ENCODE measurements at regions not wholly inside any gene's neighbourhood (a gene's known extent, or its start where the extent isn't known, plus 50 kb on each side); places are given as distances from the start of the nearest gene placed in this dataset.

- DNase-seq, result no peak
These were observed 409.6 kb upstream of the ID4 start for GRCh38 chr6:19427548-19427947.

- no peak for DNase-seq
These were observed 404.1 kb upstream of the ID4 start for GRCh38 chr6:19432966-19433498.

DNA sequence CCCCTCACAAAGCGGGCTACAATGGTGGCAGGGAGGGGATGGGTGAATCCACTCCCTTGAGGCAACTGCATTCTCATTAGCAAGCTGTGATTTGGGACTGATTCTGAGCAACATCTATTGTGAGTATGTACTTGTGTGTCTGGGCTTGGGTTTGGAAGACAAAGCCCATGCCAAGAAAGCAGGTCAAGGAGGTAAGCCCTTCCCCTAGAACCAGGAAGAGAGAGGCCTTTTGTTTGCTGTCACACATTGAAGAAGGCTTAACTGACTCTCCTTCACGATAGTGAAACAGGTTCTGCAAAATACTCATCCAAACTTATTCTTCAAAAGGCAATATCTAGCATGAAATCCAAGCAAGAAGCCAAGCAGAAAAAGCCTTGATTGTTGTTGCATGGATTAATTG lies 403.1 kb upstream of the ID4 start:
- no peak for DNase-seq

- DNase-seq, result no peak
These were observed 401.4 kb upstream of the ID4 start for GRCh38 chr6:19435755-19436154.

GRCh38 chr6:19438566-19439353 lies 398.4 kb upstream of the ID4 start:
- no peak for DNase-seq

DNA sequence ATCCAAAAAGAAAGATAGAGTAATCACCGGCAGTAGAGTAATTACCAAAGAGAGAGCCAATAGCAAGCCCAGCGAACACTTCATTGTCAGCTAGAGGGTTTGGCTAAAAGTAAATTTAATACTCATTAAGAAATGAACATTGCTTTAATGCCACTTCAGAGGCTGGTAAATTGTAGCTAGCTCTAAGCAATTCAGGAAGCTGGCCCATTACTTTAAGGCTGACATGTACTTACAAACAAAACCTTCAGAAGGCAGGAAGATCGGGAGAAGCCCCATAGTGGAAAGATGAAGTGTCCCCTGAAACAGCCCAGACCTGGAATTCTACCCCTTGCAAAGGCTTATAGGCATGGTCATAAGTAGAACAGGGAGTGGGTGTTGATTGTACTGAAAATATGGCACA lies 396.6 kb upstream of the ID4 start:
- DNase-seq, result no peak

DNA sequence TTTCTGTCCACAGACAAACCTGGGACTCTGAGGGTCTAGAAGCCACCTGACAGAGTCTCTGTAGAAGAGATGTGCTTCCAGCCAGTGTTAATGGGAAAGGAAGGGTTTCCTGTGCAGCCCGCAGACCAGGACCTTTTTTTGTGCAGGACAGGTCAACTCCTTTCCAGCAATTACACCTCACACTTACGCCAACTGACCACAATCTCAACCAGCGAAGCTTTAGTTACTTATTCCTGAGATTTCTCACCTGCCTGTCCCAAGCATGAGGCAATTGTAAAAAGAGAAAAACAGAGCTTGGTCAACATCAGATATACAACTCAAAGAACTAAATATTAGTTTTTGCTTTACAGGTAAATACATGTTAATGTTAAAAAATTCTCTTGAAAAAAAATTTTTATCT lies 393.8 kb upstream of the ID4 start:
- DNase-seq, result no peak

DNA sequence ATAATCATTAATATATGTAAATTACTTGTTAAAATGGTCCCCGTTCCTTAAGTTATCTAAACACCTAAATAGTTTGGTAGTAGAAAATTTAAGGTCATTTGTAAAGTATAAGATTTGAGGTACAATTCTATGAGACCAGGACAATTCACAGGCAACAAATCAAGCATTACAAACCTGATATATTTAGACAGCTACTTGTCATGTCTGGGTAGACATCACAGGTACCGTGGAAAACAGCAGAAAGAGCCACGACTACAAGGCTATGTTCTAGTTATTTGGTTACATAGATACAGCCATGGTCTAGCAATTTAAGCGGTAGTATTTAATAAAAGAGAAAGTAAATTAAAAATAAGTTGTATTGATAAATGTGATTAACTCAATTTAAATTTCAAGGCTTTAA lies 393.1 kb upstream of the ID4 start:
- DNase-seq, result no peak

- no peak for DNase-seq
These were observed 392.7 kb upstream of the ID4 start for GRCh38 chr6:19444481-19444880.

DNA sequence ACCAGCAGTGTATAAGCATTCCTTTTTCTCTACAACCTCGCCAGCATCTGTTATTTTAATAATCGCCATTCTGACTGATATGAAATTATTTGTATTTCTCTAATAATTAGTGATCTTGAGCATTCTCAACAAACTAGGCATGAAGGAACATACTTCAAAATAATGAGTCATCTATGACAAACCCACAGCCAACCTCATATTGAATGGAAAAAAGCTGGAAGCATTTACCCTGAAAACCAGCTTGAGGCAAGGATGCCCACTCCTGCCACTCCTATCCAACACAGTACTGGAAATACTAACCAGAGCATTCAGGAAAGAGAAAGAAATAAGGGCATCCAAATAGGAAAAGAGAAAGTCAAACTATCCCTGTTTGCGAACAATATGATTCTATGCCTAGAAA lies 390.6 kb upstream of the ID4 start:
- DNase-seq, result no peak

DNA sequence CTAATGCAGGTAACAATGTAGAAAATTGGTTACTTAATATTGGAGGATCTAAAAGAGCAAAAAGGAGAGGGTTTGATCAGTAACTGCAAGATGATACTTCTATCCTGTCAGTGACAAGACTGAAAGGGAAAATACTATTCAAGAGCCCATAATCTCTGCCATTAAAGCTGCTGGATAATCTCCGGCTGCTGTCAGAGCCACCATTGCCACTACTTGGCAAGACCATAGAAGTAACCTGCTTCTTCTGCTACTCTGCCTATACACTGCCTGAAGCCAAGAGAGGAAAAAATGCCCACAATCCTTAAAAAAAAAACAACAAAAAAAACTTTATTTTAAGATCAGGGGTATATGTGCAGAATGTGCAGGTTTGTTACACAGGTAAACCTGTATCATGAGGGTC lies 386.5 kb upstream of the ID4 start:
- DNase-seq, result no peak

DNA sequence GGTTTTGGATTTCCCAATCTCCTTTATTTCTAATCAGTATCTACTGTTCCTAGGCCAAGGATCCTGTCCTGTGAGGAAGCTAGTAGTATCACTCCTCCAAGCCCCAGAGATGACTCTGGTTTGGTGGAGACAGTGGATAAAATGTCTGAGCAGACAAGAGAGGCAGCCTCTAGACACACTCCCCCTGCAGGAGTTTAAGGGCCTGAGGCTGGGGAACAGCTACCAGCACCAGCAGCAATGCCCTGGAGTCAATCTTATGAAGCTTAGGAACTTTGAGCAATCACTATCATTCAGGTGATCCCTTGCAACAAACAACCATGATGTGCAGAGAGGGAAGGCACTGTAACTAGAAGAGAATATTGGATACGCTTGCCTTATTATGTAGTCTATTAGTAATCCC lies 384.7 kb upstream of the ID4 start:
- no peak for DNase-seq

GRCh38 chr6:19454001-19454720 lies 383.0 kb upstream of the ID4 start:
- no peak for DNase-seq

DNA sequence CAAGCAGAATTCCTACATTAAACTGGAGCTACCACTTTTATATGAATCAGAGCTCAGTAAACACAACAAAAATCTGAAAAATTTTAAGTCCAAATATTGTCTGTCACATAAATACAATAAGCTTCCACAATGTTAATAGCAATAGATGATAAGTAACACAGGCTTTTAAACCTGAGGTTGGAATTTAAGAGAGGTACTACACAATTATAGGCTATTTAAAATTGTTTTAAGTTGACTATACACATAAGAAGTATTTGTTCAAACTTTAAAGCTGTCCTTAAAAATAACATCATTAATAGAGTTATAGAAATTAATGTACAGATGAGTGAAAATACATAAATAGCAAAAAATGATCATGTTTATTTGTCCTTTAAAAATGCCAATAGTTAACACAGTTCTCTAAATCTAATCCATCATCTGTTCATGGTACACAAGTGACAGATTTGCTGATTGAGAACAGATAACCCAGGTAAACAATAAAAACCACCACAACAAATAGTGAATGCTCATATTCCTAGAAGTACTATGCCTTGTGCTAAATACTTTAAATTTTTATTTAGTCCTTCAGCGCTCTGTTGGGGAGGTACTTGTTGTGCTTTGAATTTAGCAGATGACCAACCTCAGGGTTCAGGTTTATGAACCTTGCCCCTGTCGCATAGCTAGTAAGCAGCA lies 382.3 kb upstream of the ID4 start:
- DNase-seq, result no peak

- DNase-seq, result no peak
These were observed 373.9 kb upstream of the ID4 start for GRCh38 chr6:19463250-19463649.

- DNase-seq, result no peak
These were observed 373.2 kb upstream of the ID4 start for GRCh38 chr6:19463925-19464324.

DNA sequence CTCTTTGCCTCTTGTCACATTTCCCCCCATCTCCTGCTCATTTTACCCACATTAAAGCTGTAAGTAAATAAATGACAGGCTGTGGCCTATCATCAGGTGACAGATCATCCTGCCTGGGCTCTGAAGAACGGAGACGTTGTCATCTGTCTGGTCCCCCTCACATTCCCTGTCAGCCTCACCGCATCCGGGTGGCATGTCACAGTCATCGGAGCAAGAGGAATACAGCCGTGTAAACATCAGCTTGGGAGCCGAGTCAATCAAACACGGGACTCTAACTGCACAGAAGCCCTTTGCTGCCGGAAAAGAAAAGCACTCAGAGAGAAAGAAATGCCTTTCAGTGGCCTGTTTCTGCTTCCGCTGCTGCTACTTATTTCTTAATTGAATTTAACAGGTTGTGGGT lies 371.9 kb upstream of the ID4 start:
- DNase-seq, result no peak

GRCh38 chr6:19465760-19466159 lies 371.4 kb upstream of the ID4 start:
- DNase-seq, result no peak

DNA sequence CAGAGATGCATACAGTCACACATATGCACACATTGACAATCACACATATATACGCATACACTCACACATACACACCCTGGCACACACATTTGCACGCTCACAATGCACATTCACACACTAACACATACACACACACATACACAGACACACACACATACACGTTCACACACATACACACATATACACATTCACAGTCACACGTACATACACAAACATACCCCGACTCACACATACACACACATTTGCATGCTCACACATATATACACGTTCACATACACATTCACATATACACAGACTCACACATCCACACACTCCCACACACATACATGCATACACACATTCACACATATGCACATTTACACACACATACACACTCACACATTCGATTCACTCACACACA lies 366.8 kb upstream of the ID4 start:
- DNase-seq, result no peak

- DNase-seq, result no peak
These were observed 365.0 kb upstream of the ID4 start for GRCh38 chr6:19472153-19472552.

- peak in 1 of 2 donors; percentile 2 for DNase-seq
These were observed 364.3 kb upstream of the ID4 start for GRCh38 chr6:19472850-19473249.

DNA sequence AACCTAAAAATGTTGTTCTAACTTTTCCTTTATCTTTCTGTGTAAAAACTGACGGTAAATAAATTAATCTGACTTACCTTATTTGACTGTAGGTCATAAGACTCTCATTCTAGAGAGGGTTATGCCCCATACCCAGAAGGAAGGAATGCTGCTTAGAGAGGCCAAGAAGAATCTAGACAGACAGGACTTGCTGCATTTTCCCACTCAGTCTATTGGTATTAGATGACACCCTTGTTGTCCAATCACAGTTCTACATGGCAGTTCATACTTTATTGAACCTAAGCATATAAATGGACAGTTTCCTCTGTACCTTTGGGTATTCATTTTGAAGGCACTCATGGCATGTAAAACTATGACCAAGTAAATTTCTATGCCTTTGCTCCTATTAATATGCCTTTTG lies 359.6 kb upstream of the ID4 start:
- no peak for DNase-seq

GRCh38 chr6:19478273-19478672 lies 358.9 kb upstream of the ID4 start:
- no peak for DNase-seq

DNA sequence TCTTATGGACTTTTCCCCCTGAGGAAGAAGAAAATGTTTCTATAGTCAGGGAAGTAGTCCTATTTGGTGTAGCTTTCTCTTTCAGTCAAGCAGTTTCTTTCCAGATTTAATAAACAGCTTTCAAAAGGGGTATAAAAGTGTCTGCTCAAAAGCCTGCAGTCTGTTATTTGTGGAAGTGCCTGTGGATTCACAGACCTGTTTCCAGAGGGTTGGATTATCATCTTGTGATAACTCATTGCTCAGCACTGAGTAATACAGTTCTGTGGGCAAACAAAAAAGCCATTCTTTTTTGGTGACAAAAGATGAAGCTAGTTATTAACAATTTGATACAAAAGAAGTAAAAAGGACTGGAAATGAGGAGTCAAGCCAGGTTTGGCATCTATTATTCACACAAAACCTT lies 358.2 kb upstream of the ID4 start:
- no peak for DNase-seq
